H1 (cell line): ENCODE measurements at regions not wholly inside any gene's neighbourhood (a gene's known extent, or its start where the extent isn't known, plus 50 kb on each side); places are given as distances from the start of the nearest gene placed in this dataset.

Experiments used
- CTCF ChIA-PET: fragments of 300-600 bp; sonication (Branson Sonifier 250); formaldehyde crosslinking; loops from one replicate; lab custom pipeline; 2021; ENCODE audit not compliant: partially characterized antibody; lab: Charles Lee
- POLR2A ChIA-PET: fragments of 300-600 bp; sonication (Branson Sonifier 250); formaldehyde crosslinking; loops from one replicate; lab custom pipeline; 2021; ENCODE audit warnings: inconsistent platforms; ENCODE audit not compliant: partially characterized antibody; lab: Charles Lee
- DNase-seq, 2 experiments: peaks; one replicate each; pipeline versions ENCODE4 v3.0.0 to v3.0.0-alpha.2; 2010 to 2022; ENCODE audit warnings: low spot score in 2 of 2, low read depth in 1 of 2, mixed read lengths in 1 of 2
- FAIRE-seq: peaks from 2 replicates; lab custom pipeline; 2011; peaks lifted over from hg19 to GRCh38; lab: Jason Lieb, UNC
- H2AFZ ChIP-seq: 2 replicates; pipeline ENCODE4 v1.8.1; 2012; ENCODE audit warnings: low read length, inconsistent platforms
- H2AK5ac ChIP-seq: 2 replicates; pipeline ENCODE4 v1.6.1; 2013; ENCODE audit warnings: low read depth, low read length
- H2BK120ac ChIP-seq: replicated peaks from 2 replicates; pipeline ENCODE3; 2013; ENCODE audit warnings: low read depth, low read length, inconsistent platforms
- H2BK12ac ChIP-seq: 2 replicates; pipeline ENCODE4 v1.6.1; 2013; ENCODE audit warnings: low read depth, low read length
- H2BK15ac ChIP-seq: 2 replicates; pipeline ENCODE4 v1.6.1; 2013; ENCODE audit warnings: low read length
- H2BK20ac ChIP-seq: 2 replicates; pipeline ENCODE4 v1.6.1; 2013; ENCODE audit warnings: low read length
- H2BK5ac ChIP-seq: 2 replicates; pipeline ENCODE4 v1.6.1; 2013; ENCODE audit warnings: low read depth, low read length
- H3K14ac ChIP-seq: 2 replicates; pipeline ENCODE4 v1.6.1; 2013; ENCODE audit warnings: inconsistent platforms; ENCODE audit not compliant: insufficient read length
- H3K18ac ChIP-seq: 2 replicates; pipeline ENCODE4 v1.6.1; 2013; ENCODE audit warnings: low read length; ENCODE audit errors: extremely low read depth
- H3K23ac ChIP-seq: 2 replicates; pipeline ENCODE4 v1.6.1; 2013; ENCODE audit warnings: inconsistent platforms; ENCODE audit not compliant: insufficient read length
- H3K23me2 ChIP-seq: 2 replicates; pipeline ENCODE4 v1.6.1; 2013; ENCODE audit warnings: low read depth, low read length
- H3K27ac ChIP-seq: 2 replicates; pipeline ENCODE4 v1.6.1; 2011; ENCODE audit warnings: low read depth, low read length, inconsistent platforms
- H3K27me3 ChIP-seq, 4 experiments: replicated peaks in 1 of 4; 1 replicate in 1 of 4; 2 replicates in 3 of 4; pipeline versions ENCODE4 v1.6.1 to v1.8.1; 2011 to 2013; ENCODE audit warnings: low read length in 3 of 4, mild to moderate bottlenecking in 3 of 4, inconsistent platforms in 2 of 4, mixed read lengths in 2 of 4, moderate library complexity in 1 of 4; ENCODE audit not compliant: control insufficient read depth in 3 of 4, insufficient read depth in 3 of 4; ENCODE audit errors: extremely low read depth in 1 of 4
- H3K36me3 ChIP-seq, 4 experiments: 2 replicates each; pipeline versions ENCODE4 v1.6.1 to v1.8.1; 2011 to 2013; ENCODE audit warnings: mild to moderate bottlenecking in 4 of 4, low read length in 3 of 4, moderate library complexity in 2 of 4, control low read depth in 1 of 4, inconsistent platforms in 1 of 4; ENCODE audit not compliant: insufficient read depth in 4 of 4, control insufficient read depth in 2 of 4
- H3K4ac ChIP-seq: replicated peaks from 2 replicates; pipeline ENCODE3; 2013; ENCODE audit warnings: low read length, low read depth, mixed read lengths, inconsistent platforms; ENCODE audit not compliant: insufficient read length
- H3K4me1 ChIP-seq, 4 experiments: replicated peaks in 1 of 4; 1 replicate in 1 of 4; 2 replicates in 3 of 4; pipeline versions ENCODE4 v1.6.1 to v1.8.1; 2011 to 2013; ENCODE audit warnings: low read length in 3 of 4, inconsistent platforms in 2 of 4, mixed read lengths in 1 of 4; ENCODE audit not compliant: insufficient read depth in 4 of 4, control insufficient read depth in 3 of 4
- H3K4me2 ChIP-seq, 2 experiments: 2 replicates each; pipeline versions ENCODE4 v1.6.1 to v1.8.1; 2011 to 2013; ENCODE audit warnings: low read depth in 2 of 2, low read length in 2 of 2, control low read depth in 1 of 2, inconsistent platforms in 1 of 2, mild to moderate bottlenecking in 1 of 2; ENCODE audit not compliant: insufficient read depth in 1 of 2
- H3K4me3 ChIP-seq, 4 experiments: fragments of 200-600, 300-600 bp in 1 of 4; sonication (generic), shearing (Covaris generic), sonication (Bioruptor Twin) in 1 of 4; 2 replicates each; pipeline versions ENCODE4 v1.5.1 to v1.8.1; 2011 to 2016; ENCODE audit warnings: low read length in 4 of 4, low read depth in 3 of 4, control low read depth in 2 of 4, inconsistent platforms in 2 of 4, mild to moderate bottlenecking in 2 of 4, mixed read lengths in 1 of 4, moderate library complexity in 1 of 4; ENCODE audit not compliant: insufficient read depth in 2 of 4; ENCODE audit errors: extremely low read depth in 1 of 4
- H3K56ac ChIP-seq: replicated peaks from 2 replicates; pipeline ENCODE3; 2013; ENCODE audit warnings: low read depth, mild to moderate bottlenecking, mixed read lengths, low read length, inconsistent platforms; ENCODE audit not compliant: insufficient read length
- H3K79me1 ChIP-seq: 2 replicates; pipeline ENCODE4 v1.6.1; 2013; ENCODE audit warnings: low read depth, low read length, control low read depth
- H3K79me2 ChIP-seq, 2 experiments: 2 replicates each; pipeline versions ENCODE4 v1.6.1 to v1.8.1; 2012 to 2013; ENCODE audit warnings: low read length in 2 of 2, mild to moderate bottlenecking in 2 of 2, inconsistent platforms in 1 of 2; ENCODE audit not compliant: insufficient read depth in 2 of 2, control insufficient read depth in 1 of 2
- H3K9ac ChIP-seq, 4 experiments: replicated peaks in 1 of 4; 1 replicate in 1 of 4; 2 replicates in 3 of 4; pipeline versions ENCODE4 v1.6.1 to v1.8.1; 2011 to 2013; ENCODE audit warnings: low read depth in 3 of 4, low read length in 3 of 4, control low read depth in 2 of 4, mild to moderate bottlenecking in 2 of 4, moderate library complexity in 2 of 4, inconsistent platforms in 1 of 4; ENCODE audit errors: extremely low read depth in 1 of 4
- H3K9me3 ChIP-seq, 2 experiments: 2 replicates each; pipeline versions ENCODE4 v1.6.1 to v1.8.1; 2012 to 2013; ENCODE audit warnings: mild to moderate bottlenecking in 2 of 2, moderate library complexity in 2 of 2, control low read depth in 1 of 2, inconsistent platforms in 1 of 2, low read depth in 1 of 2, low read length in 1 of 2, mixed read lengths in 1 of 2; ENCODE audit not compliant: insufficient read depth in 2 of 2
- H4K20me1 ChIP-seq, 2 experiments: replicated peaks in 1 of 2; 2 replicates each; pipeline versions ENCODE3 to v1.8.1; 2011 to 2013; ENCODE audit warnings: inconsistent platforms in 2 of 2, low read length in 2 of 2, mild to moderate bottlenecking in 1 of 2; ENCODE audit not compliant: insufficient read depth in 2 of 2, control insufficient read depth in 1 of 2
- H4K5ac ChIP-seq: 2 replicates; pipeline ENCODE4 v1.6.1; 2013; ENCODE audit warnings: low read length, low read depth, mixed read lengths, inconsistent platforms; ENCODE audit not compliant: insufficient read length
- H4K8ac ChIP-seq: 2 replicates; pipeline ENCODE4 v1.8.0; 2013; ENCODE audit warnings: mild to moderate bottlenecking, moderate library complexity, low read length, inconsistent platforms; ENCODE audit not compliant: insufficient read depth; ENCODE audit errors: extremely low read depth
- H4K91ac ChIP-seq: replicated peaks from 2 replicates; pipeline ENCODE3; 2013; ENCODE audit warnings: low read length, mixed read lengths, inconsistent platforms; ENCODE audit not compliant: insufficient read length
- CBX5 ChIP-seq: fragments of 300-800, 300-1000 bp; sonication (generic); IDR thresholded peaks from 2 replicates; pipeline ENCODE4 v1.7.1; 2016; ENCODE audit warnings: antibody characterized with exemption, low read length, low read depth
- CREB1 ChIP-seq: IDR thresholded peaks from 2 replicates; pipeline ENCODE4 v1.6.1; 2012; ENCODE audit warnings: inconsistent platforms
- WGBS, 2 experiments: shearing (Covaris generic) in 1 of 2; methylation state at CpG; one replicate each; pipeline versions ENCODE4 v1.1.6 to v1.1.7; 2013 to 2015; ENCODE audit warnings: low lambda C conversion rate in 2 of 2, mixed read lengths in 2 of 2, inconsistent platforms in 1 of 2, low coverage in 1 of 2, missing lambda C conversion rate in 1 of 2; ENCODE audit not compliant: insufficient replicate concordance in 2 of 2, insufficient coverage in 1 of 2, insufficient read length in 1 of 2; ENCODE audit errors: extremely low coverage in 1 of 2, missing lambda C conversion rate in 1 of 2; 5-methylcytosine and 5-hydroxymethylcytosine counted together

- H2BK5ac ChIP-seq, result no peak overlapping the region
- H3K4ac ChIP-seq, result no peak overlapping the region
- H4K91ac ChIP-seq, result no peak overlapping the region
- H3K56ac ChIP-seq, result no peak overlapping the region
- TF ChIP-seq CREB1 (no peak), CBX5 (no peak)
- no peaks in the 10 kb centered on the region for H3K79me1 ChIP-seq
- peaks cover 19 to 46% (median 32%) of the 10 kb centered on the region in 4 experiments for H3K27me3 ChIP-seq
- no peaks in the 10 kb centered on the region for H3K79me2 ChIP-seq
- FAIRE-seq, result no peak
- H3K4me1 ChIP-seq, result peaks cover 0 to 5% (median 2%) of the 10 kb centered on the region in 4 experiments; a peak in 3 of 7 replicates
- H3K14ac ChIP-seq, result no peak overlapping the region
- H2AFZ ChIP-seq, result no peak overlapping the region
- H3K23ac ChIP-seq, result no peak overlapping the region
- no peaks in the 10 kb centered on the region for H3K36me3 ChIP-seq
- ChIA-PET POLR2A (no interaction called here), CTCF (no interaction called here)
- no peak overlapping the region for H2BK20ac ChIP-seq
- H3K18ac ChIP-seq, result no peak overlapping the region
- no peak overlapping the region for H2BK15ac ChIP-seq
- 81% methylated on average over 19 of the region's 21 CpGs; no CpG with 5 or more reads in 1 of the 2 experiments for WGBS, 2 experiments
- H4K5ac ChIP-seq, result no peak overlapping the region
- no peak for DNase-seq
- H3K4me2 ChIP-seq, result no peak overlapping the region
- no peak overlapping the region for H2BK12ac ChIP-seq
- H2AK5ac ChIP-seq, result no peak overlapping the region
- H3K9ac ChIP-seq, result no peak overlapping the region
- peaks cover 0 to 1% of the 10 kb centered on the region in 2 experiments for H4K20me1 ChIP-seq
- H4K8ac ChIP-seq, result no peak overlapping the region
- H3K27ac ChIP-seq, result no peak overlapping the region
- peaks cover 2 to 47% of the 10 kb centered on the region in 2 experiments; a peak in 2 of 4 replicates for H3K9me3 ChIP-seq
- no peak overlapping the region for H2BK120ac ChIP-seq
- no peak overlapping the region for H3K4me3 ChIP-seq
- peaks cover 6% of the 10 kb centered on the region; the same call in 1 of the 2 replicates for H3K23me2 ChIP-seq
These were observed 159.7 kb upstream of the ZNF337 start for GRCh38 chr20:25856256-25856884.
